Fibroblast of villous mesenchyme (primary cell): ENCODE measurements at regions not wholly inside any gene's neighbourhood (a gene's known extent, or its start where the extent isn't known, plus 50 kb on each side); places are given as distances from the start of the nearest gene placed in this dataset.
"Not testable (repeated sequence)": the region's sequence is repeated elsewhere in the genome, so short reads cannot be mapped to it uniquely, and the experiment has no call there.

ENCODE experiments used
- DNase-seq: peaks from one replicate; pipeline ENCODE4 v3.0.0-alpha.2; 2010; ENCODE audit warnings: low read depth
- H3K4me3 ChIP-seq: 2 replicates; pipeline ENCODE4 v1.5.1; 2011; ENCODE audit warnings: low read depth, mild to moderate bottlenecking, low read length
- CTCF ChIP-seq: IDR thresholded peaks from 2 replicates; pipeline ENCODE4 v1.5.1; 2012; ENCODE audit warnings: low read depth, mild to moderate bottlenecking, low read length; ENCODE audit not compliant: insufficient read depth

GRCh38 chr18:59801576-59801975, 98.2 kb upstream of the PMAIP1 start:
- H3K4me3 ChIP-seq = no peak overlapping the region
- no peak for TF ChIP-seq CTCF
- no peak for DNase-seq

GRCh38 chr18:59800897-59801296, 98.9 kb upstream of the PMAIP1 start:
- TF ChIP-seq CTCF = no peak
- no peak overlapping the region for H3K4me3 ChIP-seq
- no peak for DNase-seq

GRCh38 chr18:59799383-59800015, 100.3 kb upstream of the PMAIP1 start:
- peak; percentile 64 for DNase-seq
- H3K4me3 ChIP-seq = no peak overlapping the region
- no peak for TF ChIP-seq CTCF

GRCh38 chr18:59795882-59796281, 98.7 kb upstream of the CCBE1 start:
- no peak for TF ChIP-seq CTCF
- H3K4me3 ChIP-seq = no peak overlapping the region
- no peak for DNase-seq

GRCh38 chr18:59792353-59792752, 95.1 kb upstream of the CCBE1 start:
- H3K4me3 ChIP-seq = no peak overlapping the region
- no peak for DNase-seq
- no peak for TF ChIP-seq CTCF

- DNase-seq, H3K4me3 ChIP-seq: not testable (repeated sequence)
Observed at GRCh38 chr18:59790346-59790936, 93.2 kb upstream of the CCBE1 start.

- no peak for TF ChIP-seq CTCF
- no peak overlapping the region for H3K4me3 ChIP-seq
- DNase-seq = no peak
Observed at GRCh38 chr18:59788791-59789106, 91.5 kb upstream of the CCBE1 start.
